Activated CD8-positive, alpha-beta memory T cell treated with anti-CD3 and anti-CD28 coated beads, Interleukin-2, amount 10 ng/mL, durations not matched to agents 7 days and 5 days (primary cell): ENCODE measurements at regions not wholly inside any gene's neighbourhood (a gene's known extent, or its start where the extent isn't known, plus 50 kb on each side); places are given as distances from the start of the nearest gene placed in this dataset.
"Not testable (repeated sequence)": the region's sequence is repeated elsewhere in the genome, so short reads cannot be mapped to it uniquely, and the experiment has no call there.

Experiments
- ATAC-seq: fragments of 150-1000 bp; cut with Tn5 transposase; one replicate; pipeline ENCODE4 v1.10.0; 2021; ENCODE audit warnings: moderate library complexity
- CTCF ChIA-PET: fragments of 350-600 bp; sonication (Branson Sonifier 250); formaldehyde crosslinking; loops from one replicate; lab custom pipeline; 2021; ENCODE audit warnings: antibody characterized with exemption; lab: Charles Lee
- DNase-seq: peaks from one replicate; pipeline ENCODE4 v3.0.0-alpha.2; 2020
- H3K27ac Mint-ChIP-seq: one replicate; pipeline ENCODE4 v1.8.0; 2021; ENCODE audit warnings: mild to moderate bottlenecking, mixed read lengths
- H3K27me3 Mint-ChIP-seq: one replicate; pipeline ENCODE4 v1.8.0; 2021; ENCODE audit warnings: mixed read lengths
- H3K36me3 Mint-ChIP-seq: one replicate; pipeline ENCODE4 v1.8.0; 2021; ENCODE audit warnings: mild to moderate bottlenecking, mixed read lengths
- H3K4me1 Mint-ChIP-seq: one replicate; pipeline ENCODE4 v1.8.0; 2021; ENCODE audit warnings: mixed read lengths
- H3K4me3 Mint-ChIP-seq: one replicate; pipeline ENCODE4 v1.8.0; 2021; ENCODE audit warnings: mild to moderate bottlenecking, moderate library complexity, mixed read lengths
- H3K9me3 Mint-ChIP-seq: one replicate; pipeline ENCODE4 v1.8.0; 2022; ENCODE audit warnings: low read depth, mixed read lengths

DNA sequence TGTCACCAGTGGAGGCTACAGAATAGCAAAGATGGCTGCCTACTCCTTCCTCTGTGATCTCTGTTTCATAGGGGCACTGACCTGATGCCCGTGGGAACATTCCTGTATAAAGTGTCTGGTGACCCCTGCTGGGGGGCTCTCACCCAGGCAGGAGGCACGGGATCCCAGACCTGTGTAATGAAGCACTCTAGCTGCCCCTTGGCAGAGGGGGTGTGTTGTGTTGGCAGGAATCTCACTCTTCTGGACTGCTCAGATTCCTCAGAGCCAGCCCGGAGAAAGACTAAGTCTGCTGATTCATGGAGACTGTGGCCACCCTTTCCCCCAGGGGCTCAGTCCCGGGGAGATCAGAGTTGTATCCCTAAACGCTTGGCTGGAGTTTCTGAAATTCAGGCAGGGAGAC is 648.3 kb downstream of the SPRY1 start:
- Mint-ChIP-seq H3K27ac (no peak overlapping the region), H3K4me3 (no peak overlapping the region), H3K27me3 (peaks cover 3% of the 10 kb centered on the region), H3K36me3 (no peaks in the 10 kb centered on the region), H3K9me3 (no peaks in the 10 kb centered on the region), H3K4me1 (no peaks in the 10 kb centered on the region)
- CTCF ChIA-PET, result no interaction called here
- no peak for DNase-seq
- ATAC-seq, result no peak

GRCh38 chr4:124046190-124046589 is 649.6 kb downstream of the SPRY1 start:
- Mint-ChIP-seq H3K36me3 (no peaks in the 10 kb centered on the region), H3K9me3 (no peaks in the 10 kb centered on the region), H3K4me3 (no peak overlapping the region), H3K27ac (no peak overlapping the region), H3K27me3 (peaks cover 3% of the 10 kb centered on the region), H3K4me1 (no peaks in the 10 kb centered on the region)
- CTCF ChIA-PET, result no interaction called here
- ATAC-seq, result no peak
- DNase-seq, result no peak

- Mint-ChIP-seq H3K36me3 (no peaks in the 10 kb centered on the region), H3K9me3 (no peaks in the 10 kb centered on the region), H3K4me1 (no peaks in the 10 kb centered on the region), H3K4me3 (no peak overlapping the region), H3K27ac (no peak overlapping the region), H3K27me3 (no peaks in the 10 kb centered on the region)
- DNase-seq (no peak), ATAC-seq (no peak)
- CTCF ChIA-PET, result no interaction called here
Measured at GRCh38 chr4:124053872-124054538, 657.4 kb downstream of the SPRY1 start.

- H3K4me3 Mint-ChIP-seq, result no peak overlapping the region
- H3K27ac Mint-ChIP-seq, result no peak overlapping the region
- no peaks in the 10 kb centered on the region for H3K36me3 Mint-ChIP-seq
- CTCF ChIA-PET, result no interaction called here
- DNase-seq, result no peak
- H3K27me3 Mint-ChIP-seq, result no peaks in the 10 kb centered on the region
- ATAC-seq, result no peak
- no peaks in the 10 kb centered on the region for H3K4me1 Mint-ChIP-seq
- H3K9me3 Mint-ChIP-seq, result no peaks in the 10 kb centered on the region
Measured at GRCh38 chr4:124055336-124055735, 657.2 kb downstream of the ANKRD50 start.

- DNase-seq (no peak), ATAC-seq (no peak)
- Mint-ChIP-seq H3K27me3 (peaks cover 3% of the 10 kb centered on the region), H3K36me3 (no peaks in the 10 kb centered on the region), H3K4me3 (no peak overlapping the region), H3K9me3 (no peaks in the 10 kb centered on the region), H3K27ac (no peak overlapping the region), H3K4me1 (no peaks in the 10 kb centered on the region)
- CTCF ChIA-PET, result no interaction called here
Measured at GRCh38 chr4:124055896-124056295, 656.6 kb downstream of the ANKRD50 start.

DNA sequence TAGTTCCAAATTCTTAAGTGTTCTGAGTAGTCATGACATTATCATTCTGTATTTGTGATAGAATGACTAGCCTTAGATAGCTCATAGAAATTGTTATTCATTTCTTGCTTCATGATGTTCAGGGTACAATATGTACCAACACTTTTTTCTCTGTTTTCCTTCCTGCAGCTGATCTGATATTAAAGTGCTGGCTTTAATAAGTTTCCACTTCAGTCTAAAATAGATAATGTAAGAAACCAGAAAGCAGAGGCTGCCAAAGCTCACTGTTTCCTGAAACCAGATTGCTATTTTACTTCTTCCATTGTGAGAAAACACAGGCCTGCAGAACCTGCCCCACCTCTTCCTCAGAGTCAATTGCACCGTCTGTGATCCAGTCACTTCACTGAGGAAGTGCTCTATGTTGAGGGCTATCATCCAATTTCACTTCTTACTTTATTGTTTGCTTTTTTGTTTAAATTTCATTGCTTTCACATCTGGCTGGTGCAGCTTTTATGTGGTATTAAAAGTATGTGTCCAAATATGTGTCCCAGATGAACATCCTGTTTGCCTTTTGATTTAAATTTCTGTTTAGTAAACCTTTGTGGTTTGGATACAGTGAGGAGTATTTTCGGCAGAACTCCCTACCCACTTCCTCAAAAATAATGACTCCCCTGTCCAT is 652.1 kb downstream of the ANKRD50 start:
- no peak overlapping the region for H3K4me3 Mint-ChIP-seq
- H3K27me3 Mint-ChIP-seq, result peaks cover 3% of the 10 kb centered on the region
- no peak for DNase-seq
- no peaks in the 10 kb centered on the region for H3K36me3 Mint-ChIP-seq
- CTCF ChIA-PET, result no interaction called here
- H3K27ac Mint-ChIP-seq, result no peak overlapping the region
- H3K9me3 Mint-ChIP-seq, result no peaks in the 10 kb centered on the region
- no peaks in the 10 kb centered on the region for H3K4me1 Mint-ChIP-seq
- no peak for ATAC-seq

DNA sequence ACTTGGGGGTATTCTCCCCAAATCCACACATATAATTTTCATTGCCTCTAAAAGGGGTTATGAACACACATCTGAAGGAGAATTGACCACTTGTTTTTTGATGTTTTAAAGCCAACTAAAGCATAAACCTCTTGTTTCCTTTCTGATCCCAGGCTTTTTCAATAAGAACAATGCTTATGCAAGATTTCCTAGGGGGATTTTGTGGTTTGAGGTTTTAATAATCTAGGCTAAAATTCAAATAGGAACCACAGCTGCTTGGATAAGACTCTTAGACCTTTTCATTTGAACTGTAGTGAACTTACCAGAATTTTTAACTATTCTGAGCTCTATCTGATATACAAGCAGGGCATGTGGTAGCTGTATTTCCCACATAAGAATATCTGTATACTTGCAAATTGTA is 651.1 kb downstream of the ANKRD50 start:
- Mint-ChIP-seq H3K9me3 (no peaks in the 10 kb centered on the region), H3K36me3 (no peaks in the 10 kb centered on the region), H3K27me3 (peaks cover 3% of the 10 kb centered on the region), H3K27ac (no peak overlapping the region), H3K4me3 (no peak overlapping the region), H3K4me1 (no peaks in the 10 kb centered on the region)
- CTCF ChIA-PET, result no interaction called here
- ATAC-seq (no peak), DNase-seq (no peak)

DNA sequence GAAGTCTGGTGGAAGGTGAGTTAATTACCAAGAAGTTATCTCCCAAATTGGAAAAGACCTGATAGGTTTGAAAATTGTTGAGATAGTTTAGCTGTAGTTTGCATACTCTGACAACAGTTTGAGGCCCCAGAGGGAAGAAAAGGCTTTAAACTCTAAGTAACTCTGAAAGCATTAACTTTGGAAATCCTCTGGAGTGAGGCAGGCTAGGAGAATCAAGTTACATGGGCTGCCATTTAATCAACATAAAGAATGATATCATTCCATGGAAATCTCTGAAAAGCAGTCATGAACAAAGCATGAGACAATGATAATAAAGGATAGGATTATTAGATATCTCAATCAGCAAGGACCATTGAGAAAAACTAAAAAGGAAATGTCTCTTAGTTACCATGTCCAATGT is 647.1 kb downstream of the ANKRD50 start:
- CTCF ChIA-PET, result no interaction called here
- H3K27me3 Mint-ChIP-seq, result peaks cover 3% of the 10 kb centered on the region
- DNase-seq (no peak), ATAC-seq (no peak)
- no peak overlapping the region for H3K4me3 Mint-ChIP-seq
- H3K27ac Mint-ChIP-seq, result no peak overlapping the region
- H3K4me1 Mint-ChIP-seq, result no peaks in the 10 kb centered on the region
- no peaks in the 10 kb centered on the region for H3K36me3 Mint-ChIP-seq
- peaks cover 2% of the 10 kb centered on the region for H3K9me3 Mint-ChIP-seq

DNA sequence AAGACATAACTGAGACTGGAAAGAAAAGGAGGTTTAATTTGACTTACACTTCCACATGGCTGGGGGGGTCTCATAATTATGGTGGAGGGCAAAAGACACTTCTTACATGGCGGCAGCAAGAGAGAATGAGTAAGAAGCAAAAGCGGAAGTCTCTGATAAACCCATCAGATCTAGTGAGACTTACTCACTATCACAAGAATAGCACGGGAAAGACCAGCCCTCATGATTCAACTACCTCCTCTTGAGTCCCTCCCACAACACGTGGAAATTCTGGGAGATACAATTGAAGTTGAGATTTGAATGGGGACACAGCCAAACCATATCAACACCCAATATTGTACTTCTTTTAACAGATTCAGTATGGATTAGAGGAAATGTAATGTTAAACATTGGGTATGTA is 646.6 kb downstream of the ANKRD50 start:
- no peak overlapping the region for H3K4me3 Mint-ChIP-seq
- H3K27ac Mint-ChIP-seq, result no peak overlapping the region
- ATAC-seq, result no peak
- no peaks in the 10 kb centered on the region for H3K36me3 Mint-ChIP-seq
- no peaks in the 10 kb centered on the region for H3K27me3 Mint-ChIP-seq
- H3K9me3 Mint-ChIP-seq, result peaks cover 7% of the 10 kb centered on the region
- no peaks in the 10 kb centered on the region for H3K4me1 Mint-ChIP-seq
- CTCF ChIA-PET, result no interaction called here
- DNase-seq, result no peak

DNA sequence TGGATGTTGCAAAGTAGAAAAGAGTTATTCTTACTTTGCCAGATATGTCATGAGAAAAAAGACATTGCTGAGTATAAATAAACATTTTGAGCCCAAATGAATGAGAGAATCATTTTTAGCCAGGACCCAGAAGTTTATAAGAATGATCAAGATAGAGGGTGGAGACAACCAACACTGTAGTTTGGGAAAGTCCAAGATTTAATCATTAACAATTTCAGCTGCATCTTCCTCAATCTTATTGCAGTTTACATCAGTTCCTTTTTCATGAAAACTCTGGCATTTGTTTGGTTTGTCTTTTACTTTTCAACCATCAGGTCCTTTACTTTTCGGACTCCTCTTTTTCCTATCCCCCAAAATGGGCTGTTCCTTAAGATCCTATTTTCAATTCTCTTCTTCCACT is 645.9 kb downstream of the ANKRD50 start:
- DNase-seq, result no peak
- Mint-ChIP-seq H3K27ac (no peak overlapping the region), H3K36me3 (no peaks in the 10 kb centered on the region), H3K4me1 (no peaks in the 10 kb centered on the region), H3K9me3 (peaks cover 10% of the 10 kb centered on the region), H3K4me3 (no peak overlapping the region), H3K27me3 (no peaks in the 10 kb centered on the region)
- CTCF ChIA-PET, result no interaction called here
- ATAC-seq, result no peak

GRCh38 chr4:124067046-124067445 is 645.5 kb downstream of the ANKRD50 start:
- no peak for ATAC-seq
- Mint-ChIP-seq H3K36me3 (no peaks in the 10 kb centered on the region), H3K4me1 (no peaks in the 10 kb centered on the region), H3K27me3 (no peaks in the 10 kb centered on the region), H3K9me3 (peaks cover 14% of the 10 kb centered on the region), H3K27ac (no peak overlapping the region), H3K4me3 (no peak overlapping the region)
- CTCF ChIA-PET, result no interaction called here
- DNase-seq, result no peak

DNA sequence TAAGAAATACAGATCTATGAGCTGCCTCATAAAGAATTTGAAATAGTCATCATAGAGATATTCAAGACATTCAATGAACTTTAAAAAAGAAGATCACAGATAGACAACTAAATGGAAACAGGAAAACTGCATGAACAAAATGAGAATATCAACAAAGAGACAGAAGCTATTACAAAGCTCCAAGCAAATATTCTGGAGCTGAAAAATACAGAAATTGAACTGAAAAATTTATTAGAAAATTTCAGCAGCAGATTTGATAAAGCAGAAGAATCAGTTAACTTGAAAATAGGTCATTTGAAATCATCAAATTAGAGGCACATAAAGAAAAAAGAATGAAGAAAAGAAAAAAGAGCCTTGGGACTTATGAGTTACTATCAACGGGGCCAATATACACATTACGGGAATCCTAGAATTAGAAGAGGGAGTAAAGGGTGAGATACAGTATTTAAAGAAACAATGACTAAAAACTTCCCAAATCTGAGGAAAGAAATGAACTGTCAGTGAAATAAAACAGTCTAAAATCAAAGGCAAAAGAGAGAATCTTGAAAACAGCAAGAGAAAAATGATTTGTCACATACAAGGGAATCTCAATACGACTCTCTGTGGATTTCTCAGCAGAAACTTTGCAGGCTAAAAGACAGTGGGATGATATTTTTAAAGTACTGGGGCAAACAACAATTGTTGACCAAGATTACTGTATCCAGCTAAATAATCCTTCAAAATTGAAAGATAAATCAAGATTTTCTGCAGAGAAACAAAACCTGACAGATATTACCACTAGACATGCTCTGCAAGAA is 641.6 kb downstream of the ANKRD50 start:
- no peak for ATAC-seq
- CTCF ChIA-PET, result no interaction called here
- Mint-ChIP-seq H3K36me3 (no peaks in the 10 kb centered on the region), H3K9me3 (peaks cover 16% of the 10 kb centered on the region), H3K27ac (no peak overlapping the region), H3K4me1 (no peaks in the 10 kb centered on the region), H3K4me3 (no peak overlapping the region), H3K27me3 (no peaks in the 10 kb centered on the region)
- DNase-seq, result no peak

DNA sequence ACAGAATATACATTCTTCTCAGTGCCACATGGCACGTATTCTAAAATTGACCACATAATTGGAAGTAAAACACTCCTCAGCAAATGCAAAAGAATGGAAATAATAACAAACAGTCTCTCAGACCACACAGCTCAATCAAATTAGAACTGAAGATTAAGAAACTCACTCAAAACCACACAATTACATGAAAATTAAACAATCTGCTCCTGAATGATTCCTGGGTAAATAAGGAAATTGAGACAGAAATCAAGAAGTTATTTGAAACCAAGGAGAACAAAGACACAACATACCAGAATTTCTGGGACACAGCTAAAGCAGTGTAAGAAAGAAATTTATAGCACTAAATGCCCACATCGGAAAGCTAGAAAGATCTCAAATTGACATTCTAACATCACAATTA is 637.3 kb downstream of the ANKRD50 start:
- H3K4me3 Mint-ChIP-seq, ATAC-seq, DNase-seq, CTCF ChIA-PET, H3K4me1 Mint-ChIP-seq, H3K27ac Mint-ChIP-seq, H3K36me3 Mint-ChIP-seq, H3K27me3 Mint-ChIP-seq: not testable (repeated sequence)
- H3K9me3 Mint-ChIP-seq, result peaks cover 14% of the 10 kb centered on the region
